Astrocyte of the cerebellum (primary cell): ENCODE measurements at regions not wholly inside any gene's neighbourhood (a gene's known extent, or its start where the extent isn't known, plus 50 kb on each side); places are given as distances from the start of the nearest gene placed in this dataset.

Source experiments
- DNase-seq: peaks from one replicate; pipeline ENCODE4 v3.0.0-alpha.2; 2011; ENCODE audit warnings: low read depth
- H3K4me3 ChIP-seq: 2 replicates; pipeline ENCODE4 v1.5.1; 2011; ENCODE audit warnings: mild to moderate bottlenecking, low read depth, low read length, moderate library complexity
- CTCF ChIP-seq: IDR thresholded peaks from 2 replicates; pipeline ENCODE4 v1.5.1; 2012; ENCODE audit warnings: low read length, low read depth, moderate library complexity, mild to moderate bottlenecking; ENCODE audit errors: missing control alignments
- in situ Hi-C: cut with HindIII; loops from 2 replicates; pipeline ENCODE4 v1.10.0; 2017; ENCODE audit warnings: low sequenced_read_pairs

DNA sequence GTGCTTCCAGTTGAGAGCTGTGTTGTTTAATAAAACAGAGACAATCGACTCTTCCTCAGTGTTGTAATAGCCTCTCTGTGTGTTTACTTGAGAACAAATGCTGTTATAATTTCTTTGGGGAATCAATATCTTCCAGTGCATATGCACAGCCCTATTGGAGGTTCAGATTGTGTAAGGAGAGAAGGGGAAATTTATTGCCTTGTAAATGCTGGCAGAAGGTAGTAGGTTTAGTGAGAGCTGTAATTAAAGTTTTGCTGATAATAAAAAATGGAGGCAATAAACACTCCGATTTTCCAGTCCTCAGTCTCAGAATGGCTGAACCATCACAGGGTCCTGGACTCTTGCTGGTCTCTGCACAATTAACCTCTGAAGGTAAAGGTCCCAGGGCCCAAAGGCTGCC lies 128.3 kb downstream of the C5orf15 start:
- no peak for TF ChIP-seq CTCF
- DNase-seq: no peak
- in situ Hi-C loops: no loop called here
- H3K4me3 ChIP-seq: no peak overlapping the region

GRCh38 chr5:133839721-133840120 lies 128.7 kb downstream of the C5orf15 start:
- no peak for TF ChIP-seq CTCF
- in situ Hi-C loops: loop anchor here (5.0 kb wide), 1 partner anchor 73 kb away; no protein-coding TSS in a partner anchor
- DNase-seq: no peak

GRCh38 chr5:133839090-133839489 lies 129.3 kb downstream of the C5orf15 start:
- in situ Hi-C loops: loop anchor here (5.0 kb wide), 1 partner anchor 73 kb away; no protein-coding TSS in a partner anchor
- H3K4me3 ChIP-seq: no peak overlapping the region
- no peak for DNase-seq
- no peak for TF ChIP-seq CTCF

More at GRCh38 chr5:133839721-133840120, 128.7 kb downstream of the C5orf15 start:
- H3K4me3 ChIP-seq: no peak overlapping the region

GRCh38 chr5:133838286-133838685 lies 130.1 kb downstream of the C5orf15 start:
- in situ Hi-C loops: loop anchor here (5.0 kb wide), 1 partner anchor 74 kb away; no protein-coding TSS in a partner anchor
- no peak overlapping the region for H3K4me3 ChIP-seq

GRCh38 chr5:133831491-133832224 lies 136.8 kb downstream of the C5orf15 start:
- no peak for DNase-seq
- in situ Hi-C loops: no loop called here
- no peak for TF ChIP-seq CTCF
- H3K4me3 ChIP-seq: no peak overlapping the region

More at GRCh38 chr5:133838286-133838685, 130.1 kb downstream of the C5orf15 start:
- no peak for TF ChIP-seq CTCF
- DNase-seq: no peak

DNA sequence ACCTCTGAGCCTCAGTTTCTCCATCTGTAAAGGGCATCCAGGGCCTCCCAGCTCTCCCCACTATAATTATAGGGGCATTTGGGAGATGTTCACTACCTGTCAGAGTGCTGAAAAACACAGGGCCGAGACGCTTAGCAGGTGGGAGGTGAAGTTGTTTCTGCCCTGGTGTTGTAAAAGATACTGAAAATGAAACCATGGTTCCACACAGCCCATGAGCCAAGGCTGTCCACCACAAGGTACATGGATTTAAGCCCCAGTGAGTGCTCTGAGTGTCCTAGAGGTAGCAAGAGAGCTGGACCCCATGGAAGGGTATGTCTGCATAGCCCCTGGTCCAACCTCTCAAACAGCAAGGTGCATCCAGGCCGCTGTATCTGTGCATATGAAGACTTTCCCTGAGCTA lies 137.5 kb downstream of the C5orf15 start:
- no peak overlapping the region for H3K4me3 ChIP-seq
- DNase-seq: no peak
- in situ Hi-C loops: no loop called here
- no peak for TF ChIP-seq CTCF
